Loucy (cell line): ENCODE measurements at regions not wholly inside any gene's neighbourhood (a gene's known extent, or its start where the extent isn't known, plus 50 kb on each side); places are given as distances from the start of the nearest gene placed in this dataset.

Source experiments
- H2AFZ ChIP-seq: fragments of 200-600 bp; sonication (generic); 2 replicates; pipeline ENCODE4 v1.6.0; 2016; ENCODE audit warnings: antibody characterized with exemption, mild to moderate bottlenecking, low read length, moderate library complexity
- H3F3A ChIP-seq: fragments of 200-600 bp; 2 replicates; pipeline ENCODE4 v1.6.0; 2016; ENCODE audit warnings: antibody characterized with exemption, low read depth, mild to moderate bottlenecking
- H3K27me3 ChIP-seq: fragments of 200-600 bp; sonication (generic); 2 replicates; pipeline ENCODE4 v1.6.1; 2014; ENCODE audit warnings: low read length, mild to moderate bottlenecking; ENCODE audit not compliant: insufficient read depth, poor library complexity, severe bottlenecking
- H3K36me3 ChIP-seq: fragments of 200-600 bp; sonication (generic); 2 replicates; pipeline ENCODE4 v1.6.1; 2016; ENCODE audit warnings: low read length; ENCODE audit not compliant: insufficient read depth
- H3K4me1 ChIP-seq: fragments of 200-600 bp; sonication (generic); 2 replicates; pipeline ENCODE4 v1.5.1; 2014; ENCODE audit warnings: low read length, mild to moderate bottlenecking; ENCODE audit not compliant: insufficient read depth, poor library complexity, severe bottlenecking
- H3K4me2 ChIP-seq: fragments of 200-600 bp; sonication (generic); 2 replicates; pipeline ENCODE4 v1.6.0; 2014; ENCODE audit warnings: antibody characterized with exemption, low read length, low read depth, mild to moderate bottlenecking; ENCODE audit not compliant: poor library complexity, severe bottlenecking
- H3K4me3 ChIP-seq: fragments of 200-600 bp; sonication (generic); 2 replicates; pipeline ENCODE4 v1.5.1; 2014; ENCODE audit warnings: low read length, mild to moderate bottlenecking, mixed read lengths; ENCODE audit not compliant: poor library complexity, severe bottlenecking
- H3K79me2 ChIP-seq: fragments of 200-600 bp; sonication (generic); 2 replicates; pipeline ENCODE4 v1.6.1; 2014; ENCODE audit warnings: low read length; ENCODE audit not compliant: insufficient read depth
- H3K9ac ChIP-seq: fragments of 200-600 bp; sonication (generic); 2 replicates; pipeline ENCODE4 v1.6.0; 2014; ENCODE audit warnings: mild to moderate bottlenecking, low read depth, low read length, moderate library complexity; ENCODE audit not compliant: poor library complexity, severe bottlenecking
- H3K9me2 ChIP-seq: fragments of 200-600 bp; sonication (generic); replicated peaks from 2 replicates; pipeline ENCODE4 v1.6.1; 2016; ENCODE audit warnings: low read depth, low read length, mixed read lengths
- H3K9me3 ChIP-seq: fragments of 200-600 bp; sonication (generic); 2 replicates; pipeline ENCODE4 v1.6.1; 2014; ENCODE audit warnings: mild to moderate bottlenecking, antibody characterized with exemption, low read length, low read depth; ENCODE audit not compliant: insufficient read depth
- H4K20me1 ChIP-seq: fragments of 200-600 bp; sonication (generic); 2 replicates; pipeline ENCODE4 v1.6.0; 2014; ENCODE audit warnings: antibody characterized with exemption, low read length, mild to moderate bottlenecking; ENCODE audit not compliant: insufficient read depth, poor library complexity, severe bottlenecking
- EZH2phosphoT487 ChIP-seq: fragments of 200-600 bp; IDR thresholded peaks from 2 replicates; pipeline ENCODE4 v1.6.1; 2018; ENCODE audit warnings: antibody characterized with exemption, mild to moderate bottlenecking, moderate library complexity, borderline replicate concordance
- TF ChIP-seq, protein P1 (sequence below): fragments of 200-600 bp; sonication (generic); conservative IDR thresholded peaks from 2 replicates; pipeline ENCODE4 v1.5.1; 2014; ENCODE audit warnings: mild to moderate bottlenecking, antibody characterized with exemption, low read length

DNA sequence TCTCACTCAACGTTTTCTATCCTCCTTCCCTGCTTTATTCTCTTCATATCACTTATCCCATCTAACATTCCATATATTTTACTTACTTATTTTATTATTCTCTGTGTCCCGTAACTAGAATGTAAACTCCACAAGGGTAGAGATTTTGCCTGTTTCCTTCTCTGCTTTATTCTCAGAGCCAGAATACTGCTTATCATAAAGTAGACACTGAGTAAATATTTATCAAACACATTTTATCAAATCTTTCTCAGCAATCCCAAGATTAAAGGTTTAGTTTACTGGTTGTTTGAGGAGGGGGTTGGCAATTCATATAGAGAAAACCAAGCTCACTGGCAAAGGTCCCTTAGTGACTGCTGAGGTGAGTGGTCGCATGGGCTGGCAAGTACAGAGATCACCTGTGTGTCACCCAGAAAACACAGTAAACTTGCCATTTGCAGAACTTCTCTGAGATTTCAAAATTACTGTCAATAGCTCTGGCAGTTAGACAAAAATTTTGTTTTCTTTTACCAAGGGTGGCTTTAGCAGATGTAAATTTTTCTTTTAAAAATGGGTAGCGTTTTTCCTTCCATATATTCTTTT is 662.4 kb downstream of the UTRN start:
- Histone ChIP-seq H3K79me2 (no peaks in the 10 kb centered on the region), H3K4me3 (no peak overlapping the region), H3K27me3 (no peaks in the 10 kb centered on the region)

DNA sequence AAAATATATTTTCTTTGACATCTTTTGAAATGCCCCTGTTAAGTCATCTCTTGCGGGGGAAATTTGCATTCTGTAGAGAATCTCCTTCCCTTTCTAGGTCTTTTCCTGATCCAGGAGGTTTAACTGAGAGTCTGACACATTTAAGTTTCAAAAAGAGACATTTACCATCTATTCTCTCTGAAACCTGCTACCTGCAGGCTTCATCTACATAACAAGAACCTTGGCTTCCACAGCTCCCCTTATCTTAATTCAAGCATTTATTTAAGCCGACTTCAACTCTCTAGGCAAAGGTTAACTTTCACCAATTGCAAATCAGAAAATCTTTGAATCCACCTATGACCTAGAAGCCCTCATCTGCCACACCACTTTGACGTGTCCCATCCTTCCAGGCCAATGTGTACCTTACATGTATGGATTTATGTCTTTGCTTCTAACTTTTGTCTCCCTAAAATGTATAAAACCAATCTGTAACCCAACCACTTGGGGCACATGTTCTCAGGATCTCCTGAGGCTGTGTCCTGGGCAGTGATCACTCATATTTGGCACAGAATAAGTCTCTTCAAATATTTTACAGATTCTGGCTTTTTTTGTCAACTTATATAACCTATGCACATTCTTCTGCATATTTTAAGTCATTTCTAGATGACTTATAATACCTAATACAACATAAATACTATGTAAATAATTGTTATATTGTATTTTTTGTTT is 666.7 kb downstream of the UTRN start:
- no peak overlapping the region for H3K9ac ChIP-seq
- H3K4me2 ChIP-seq = no peak overlapping the region

More for the DNA sequence above, 662.4 kb downstream of the UTRN start:
- TF ChIP-seq, protein P1, sequence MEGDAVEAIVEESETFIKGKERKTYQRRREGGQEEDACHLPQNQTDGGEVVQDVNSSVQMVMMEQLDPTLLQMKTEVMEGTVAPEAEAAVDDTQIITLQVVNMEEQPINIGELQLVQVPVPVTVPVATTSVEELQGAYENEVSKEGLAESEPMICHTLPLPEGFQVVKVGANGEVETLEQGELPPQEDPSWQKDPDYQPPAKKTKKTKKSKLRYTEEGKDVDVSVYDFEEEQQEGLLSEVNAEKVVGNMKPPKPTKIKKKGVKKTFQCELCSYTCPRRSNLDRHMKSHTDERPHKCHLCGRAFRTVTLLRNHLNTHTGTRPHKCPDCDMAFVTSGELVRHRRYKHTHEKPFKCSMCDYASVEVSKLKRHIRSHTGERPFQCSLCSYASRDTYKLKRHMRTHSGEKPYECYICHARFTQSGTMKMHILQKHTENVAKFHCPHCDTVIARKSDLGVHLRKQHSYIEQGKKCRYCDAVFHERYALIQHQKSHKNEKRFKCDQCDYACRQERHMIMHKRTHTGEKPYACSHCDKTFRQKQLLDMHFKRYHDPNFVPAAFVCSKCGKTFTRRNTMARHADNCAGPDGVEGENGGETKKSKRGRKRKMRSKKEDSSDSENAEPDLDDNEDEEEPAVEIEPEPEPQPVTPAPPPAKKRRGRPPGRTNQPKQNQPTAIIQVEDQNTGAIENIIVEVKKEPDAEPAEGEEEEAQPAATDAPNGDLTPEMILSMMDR = no peak
- TF ChIP-seq EZH2phosphoT487 = no peak
- Histone ChIP-seq H3K4me2 (no peak overlapping the region), H3K9me2 (no peaks in the 10 kb centered on the region), H2AFZ (no peak overlapping the region), H3K9ac (no peak overlapping the region), H3K9me3 (no peaks in the 10 kb centered on the region), H3K36me3 (no peaks in the 10 kb centered on the region), H3K4me1 (no peaks in the 10 kb centered on the region), H3F3A (no peaks in the 10 kb centered on the region), H4K20me1 (no peaks in the 10 kb centered on the region)

DNA sequence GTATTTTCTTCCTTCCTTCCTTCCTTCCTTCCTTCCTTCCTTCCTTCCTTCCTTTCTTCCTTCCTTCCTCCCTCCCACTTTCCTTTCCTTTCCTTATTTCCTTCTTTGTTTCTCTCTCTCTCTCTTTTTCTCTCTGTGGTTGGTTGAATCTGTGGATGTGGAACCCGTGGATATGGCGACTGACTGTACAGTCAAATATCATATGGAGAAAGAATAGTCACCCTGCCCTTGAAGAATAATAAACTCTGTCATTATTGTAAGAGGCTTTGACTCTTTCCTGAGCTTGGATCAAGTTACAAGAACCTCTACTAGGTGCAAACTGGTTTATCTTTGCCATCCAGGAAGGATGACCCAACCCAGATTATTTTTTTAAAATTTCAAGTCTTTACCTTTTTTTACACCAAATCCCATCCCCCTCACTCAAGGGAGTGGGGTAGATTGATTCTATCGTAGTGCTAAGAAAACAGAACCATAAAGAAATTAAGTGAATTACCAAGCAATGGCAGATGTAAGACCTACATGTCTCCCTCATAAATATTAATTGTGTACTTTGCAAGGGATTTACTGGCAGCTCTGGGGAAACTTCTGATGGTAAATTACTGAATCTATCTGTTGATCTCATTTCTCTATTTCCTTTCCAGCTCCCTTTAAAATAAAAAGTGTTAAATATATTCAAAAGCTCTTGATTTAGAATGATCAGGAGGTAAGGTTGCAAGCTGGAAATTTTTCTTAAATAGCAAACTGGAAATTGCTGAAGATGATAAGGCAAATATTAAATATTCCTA is 667.5 kb downstream of the UTRN start:
- Histone ChIP-seq H3K9ac (no peak overlapping the region), H4K20me1 (no peaks in the 10 kb centered on the region), H3K9me3 (no peaks in the 10 kb centered on the region), H2AFZ (no peak overlapping the region), H3K4me1 (no peaks in the 10 kb centered on the region), H3K27me3 (no peaks in the 10 kb centered on the region), H3K79me2 (no peaks in the 10 kb centered on the region), H3K4me2 (no peak overlapping the region), H3K36me3 (no peaks in the 10 kb centered on the region), H3K4me3 (no peak overlapping the region), H3K9me2 (no peaks in the 10 kb centered on the region), H3F3A (no peaks in the 10 kb centered on the region)
- TF ChIP-seq, protein P1 = no peak
- no peak for TF ChIP-seq EZH2phosphoT487

More for the DNA sequence above, 666.7 kb downstream of the UTRN start:
- Histone ChIP-seq H3F3A (no peaks in the 10 kb centered on the region), H3K79me2 (no peaks in the 10 kb centered on the region), H3K9me2 (no peaks in the 10 kb centered on the region), H3K4me1 (no peaks in the 10 kb centered on the region), H3K9me3 (no peaks in the 10 kb centered on the region), H3K27me3 (no peaks in the 10 kb centered on the region), H3K4me3 (no peak overlapping the region), H3K36me3 (no peaks in the 10 kb centered on the region), H2AFZ (no peak overlapping the region), H4K20me1 (no peaks in the 10 kb centered on the region)
- TF ChIP-seq EZH2phosphoT487 = no peak
- TF ChIP-seq, protein P1 = no peak
